SK-N-MC (cell line): ENCODE measurements at regions not wholly inside any gene's neighbourhood (a gene's known extent, or its start where the extent isn't known, plus 50 kb on each side); places are given as distances from the start of the nearest gene placed in this dataset.

ENCODE experiments used
- EZH2 ChIP-seq: fragments of 200-600 bp; sonication (generic); IDR thresholded peaks from one replicate; pipeline ENCODE4 v1.6.1; 2017; ENCODE audit warnings: antibody characterized with exemption
- POLR2AphosphoS5 ChIP-seq: IDR thresholded peaks from 2 replicates; pipeline ENCODE4 v1.6.1; 2012; ENCODE audit warnings: mild to moderate bottlenecking, low read depth, low read length, borderline replicate concordance

GRCh38 chr2:58475756-58476155 is 234.6 kb upstream of the FANCL start:
- TF ChIP-seq EZH2 (no peak), POLR2AphosphoS5 (no peak)
